Stimulated activated CD4-positive, alpha-beta T cell treated with anti-CD3 and anti-CD28 coated beads, Interleukin-15, amount 100 ng/mL, for 1 hour (primary cell): ENCODE measurements at regions not wholly inside any gene's neighbourhood (a gene's known extent, or its start where the extent isn't known, plus 50 kb on each side); places are given as distances from the start of the nearest gene placed in this dataset.

Source experiments
- DNase-seq, 2 donors: peaks; one replicate each; pipeline ENCODE4 v3.0.0-alpha.2; 2020; ENCODE audit warnings: low read depth in 1 of 2, low spot score in 1 of 2

DNA sequence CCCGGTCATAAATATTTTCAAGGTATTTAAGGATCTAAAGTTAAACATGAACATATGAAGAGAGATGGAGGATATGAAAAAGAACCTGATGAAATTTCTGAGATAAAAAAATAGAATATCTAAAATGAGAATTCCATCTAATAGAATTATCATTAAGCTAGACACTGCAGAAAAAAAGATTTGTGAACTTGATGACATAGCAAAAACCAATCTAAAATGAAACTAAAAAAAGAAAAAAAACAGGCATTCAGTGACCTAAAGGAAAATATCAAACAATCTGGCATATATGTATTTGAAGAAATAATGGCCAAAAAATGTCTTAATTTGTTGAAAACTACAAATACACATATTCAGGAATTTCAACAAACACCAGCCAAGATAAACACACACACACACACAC is 81.6 kb upstream of the ZC3H12C start:
- no peak for DNase-seq

DNA sequence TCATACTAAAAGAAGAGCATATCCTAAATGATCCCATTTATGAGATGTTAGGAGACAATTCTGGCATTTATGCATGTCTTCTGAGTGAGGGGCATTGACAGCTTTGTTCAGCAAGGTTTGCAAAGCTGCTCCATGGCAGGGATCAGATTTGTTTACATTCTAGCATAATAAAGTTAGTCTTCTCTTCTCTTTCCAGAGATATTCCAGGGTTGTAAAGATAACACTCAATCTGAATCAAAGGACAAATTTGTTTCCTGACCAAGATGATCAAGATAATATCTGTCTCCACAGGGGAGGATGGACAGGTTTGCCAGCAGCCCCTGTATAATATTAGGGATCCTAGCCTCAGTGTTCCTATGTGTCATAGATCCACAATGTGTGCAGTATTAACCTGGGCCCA is 77.5 kb upstream of the ZC3H12C start:
- no peak for DNase-seq

DNA sequence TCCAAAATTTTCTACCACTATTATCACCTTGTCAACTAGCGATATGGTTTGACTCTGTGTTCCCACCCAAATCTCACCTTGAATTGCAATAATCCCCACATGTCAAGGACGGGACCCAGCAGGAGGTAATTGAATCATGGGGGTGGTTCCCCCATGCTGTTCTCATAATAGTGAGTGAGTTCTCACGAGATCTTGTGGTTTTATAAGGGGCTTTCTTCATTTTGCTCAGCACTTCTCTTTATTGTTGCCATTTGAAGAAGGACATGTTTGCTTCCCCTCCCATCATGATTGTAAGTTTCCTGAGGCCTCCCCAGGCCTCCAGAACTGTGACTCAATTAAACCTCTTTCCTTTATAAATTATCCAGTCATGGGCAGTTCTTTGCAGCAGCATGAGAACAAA is 73.5 kb upstream of the ZC3H12C start:
- no peak for DNase-seq

DNA sequence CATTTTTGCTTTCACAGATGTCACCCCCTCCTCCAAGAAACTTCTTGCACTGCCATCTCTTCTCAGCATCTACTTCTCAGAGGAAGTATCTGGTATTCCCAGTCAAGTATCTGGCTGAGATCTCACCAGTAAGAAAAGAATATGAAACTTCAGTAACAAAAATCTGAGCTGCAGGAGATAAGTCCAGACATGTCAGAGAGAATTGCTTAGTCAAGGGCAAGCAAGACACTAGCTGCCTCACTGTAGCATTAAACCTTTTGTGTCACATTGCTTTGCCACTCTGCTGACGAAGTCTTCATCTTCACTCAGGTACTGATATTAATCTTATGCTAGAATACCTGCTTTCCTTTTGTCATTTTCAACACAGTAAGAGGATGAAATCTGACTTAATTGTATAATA is 70.6 kb upstream of the ZC3H12C start:
- DNase-seq = no peak

DNA sequence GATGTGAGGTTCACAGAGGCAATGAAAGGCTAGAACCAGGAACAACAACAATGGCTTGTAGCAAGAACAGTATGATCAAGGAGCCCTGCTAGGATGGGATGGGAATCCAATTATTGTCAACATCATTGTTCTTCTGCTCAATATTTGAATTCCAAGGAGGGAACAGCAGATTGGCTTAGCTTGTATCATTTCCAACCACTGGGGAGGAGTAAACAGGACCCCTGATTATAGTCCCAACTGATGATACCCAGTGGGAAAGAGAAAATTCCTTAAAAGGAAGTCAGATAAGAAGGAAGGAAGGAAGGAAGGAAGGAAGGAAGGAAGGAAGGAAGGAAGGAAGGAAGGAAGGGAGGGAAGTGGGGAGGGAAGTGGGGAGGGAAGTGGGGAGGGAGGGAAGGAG is 69.5 kb upstream of the ZC3H12C start:
- DNase-seq = no peak

DNA sequence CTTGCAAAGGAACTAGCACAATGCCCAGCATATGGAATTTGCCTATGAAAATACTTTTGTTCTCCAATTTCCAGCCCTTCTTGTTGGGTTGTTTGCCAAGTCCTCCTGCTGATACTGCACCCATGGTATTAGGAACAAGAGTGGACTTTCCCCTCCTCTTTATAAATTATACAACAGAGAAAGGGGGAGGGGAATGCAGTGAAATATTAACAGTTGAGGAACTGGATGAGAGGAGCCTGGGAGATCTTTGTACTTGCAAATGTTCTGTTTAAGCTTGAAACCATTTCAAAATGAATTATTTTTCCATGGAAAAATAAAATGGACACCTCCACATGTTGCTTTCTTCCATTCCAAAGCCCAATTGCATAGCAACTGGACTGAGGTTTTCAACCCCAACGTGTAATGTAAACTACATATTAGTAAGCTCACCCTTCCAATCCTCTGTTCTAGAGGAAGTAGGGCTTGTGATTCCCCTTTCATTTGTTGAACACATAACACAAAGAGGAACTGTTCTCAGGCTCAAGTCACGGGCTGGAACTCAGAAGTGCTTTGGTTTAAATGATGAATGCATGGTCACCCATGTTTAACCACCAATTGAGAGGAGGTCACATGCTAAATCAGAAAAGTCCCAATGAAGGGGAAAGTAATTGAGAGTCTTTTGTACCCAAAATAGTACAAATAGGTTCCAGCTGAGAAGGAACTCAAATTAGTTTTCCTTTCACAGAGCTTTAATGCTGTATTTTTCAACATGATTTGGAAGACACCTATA is 66.2 kb upstream of the ZC3H12C start:
- no peak for DNase-seq

DNA sequence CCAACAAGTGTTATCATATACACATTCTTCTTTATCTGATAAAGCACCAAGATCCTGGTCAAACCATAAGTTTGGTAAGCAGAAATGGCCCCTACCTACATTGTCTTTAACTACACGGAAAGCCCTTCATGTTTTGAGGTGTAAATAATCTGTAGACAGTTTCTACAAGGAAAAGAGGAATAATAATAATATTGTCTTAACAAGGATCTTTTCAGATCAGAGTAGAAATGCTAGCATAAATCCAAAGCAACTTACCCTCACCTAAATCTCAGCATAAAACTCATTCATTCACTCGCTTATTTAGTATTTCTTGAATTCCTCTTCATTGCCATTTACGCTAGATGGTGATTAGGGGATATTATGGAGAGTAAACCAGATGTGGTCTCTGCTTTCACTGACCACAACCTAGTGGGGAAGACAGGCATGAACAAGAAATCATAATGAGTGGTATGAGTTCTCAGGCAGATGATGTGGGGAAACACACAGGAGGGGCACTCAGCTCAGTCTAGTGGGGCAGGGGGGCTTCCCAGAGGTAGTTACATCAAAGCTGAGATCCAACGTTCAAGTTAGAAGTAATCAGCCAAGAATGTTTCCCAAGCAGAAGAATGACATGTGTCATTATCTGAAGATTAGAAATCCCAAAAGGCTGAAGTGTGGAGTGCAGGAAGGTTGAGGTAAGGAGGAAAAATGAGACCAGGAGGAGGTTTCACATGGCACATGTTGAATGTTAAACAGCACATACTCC is 65.4 kb upstream of the ZC3H12C start:
- no peak for DNase-seq

DNA sequence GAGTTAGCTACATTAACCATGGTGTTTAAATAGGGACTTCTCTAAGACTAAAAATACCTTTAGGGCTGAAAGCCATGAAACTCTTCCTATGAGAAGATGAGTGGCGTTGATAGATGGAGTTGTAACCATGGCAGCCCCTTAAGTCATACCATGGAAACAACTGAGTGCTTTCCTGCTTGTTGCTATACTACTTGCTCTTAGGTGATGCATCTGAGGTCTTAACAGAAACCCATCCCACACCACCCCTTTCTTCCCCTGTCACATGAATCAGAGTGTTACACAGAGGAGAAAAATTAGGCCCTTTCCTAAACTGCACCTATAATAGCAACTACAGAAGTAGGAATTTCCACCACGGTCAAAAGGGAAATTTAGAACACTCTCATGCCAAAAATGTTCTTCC is 64.3 kb upstream of the ZC3H12C start:
- no peak for DNase-seq

DNA sequence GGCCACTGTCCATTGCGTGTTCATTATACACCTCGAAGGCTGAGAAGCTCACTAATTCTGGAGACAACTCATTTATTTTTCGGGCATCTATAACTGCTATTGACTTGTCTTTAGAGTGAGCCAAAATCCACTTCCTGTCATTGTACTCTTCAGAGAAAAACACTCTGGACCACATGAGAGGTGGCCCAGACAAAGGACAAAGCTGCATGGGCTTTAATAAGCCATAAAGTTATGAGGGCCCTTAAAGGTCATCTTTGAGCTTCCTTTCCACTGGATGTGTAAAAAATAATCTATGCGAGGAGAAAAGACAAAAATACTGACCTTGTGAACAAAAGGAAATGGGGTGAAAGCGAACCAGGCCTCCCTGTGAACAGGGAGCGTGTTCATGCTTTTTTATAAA is 63.5 kb upstream of the ZC3H12C start:
- DNase-seq = no peak

DNA sequence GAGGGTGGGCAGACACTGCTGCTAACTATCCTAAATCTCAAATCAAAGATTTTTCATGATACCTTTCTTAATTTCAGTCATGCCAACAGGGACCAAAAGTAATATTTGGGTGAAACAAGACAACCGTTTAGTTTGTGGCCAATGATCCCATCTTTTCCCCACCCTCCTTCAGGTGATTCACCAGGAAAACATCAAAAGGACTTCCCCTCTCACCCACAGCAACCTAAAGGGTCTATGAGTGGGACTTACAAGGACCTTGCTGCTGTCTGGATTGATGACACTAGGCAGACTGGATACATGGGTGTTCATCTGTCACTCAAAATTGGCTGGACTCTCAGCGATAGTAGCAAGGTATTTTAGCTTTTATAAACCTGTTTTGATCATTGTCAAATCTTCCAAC is 62.0 kb upstream of the ZC3H12C start:
- DNase-seq = no peak

DNA sequence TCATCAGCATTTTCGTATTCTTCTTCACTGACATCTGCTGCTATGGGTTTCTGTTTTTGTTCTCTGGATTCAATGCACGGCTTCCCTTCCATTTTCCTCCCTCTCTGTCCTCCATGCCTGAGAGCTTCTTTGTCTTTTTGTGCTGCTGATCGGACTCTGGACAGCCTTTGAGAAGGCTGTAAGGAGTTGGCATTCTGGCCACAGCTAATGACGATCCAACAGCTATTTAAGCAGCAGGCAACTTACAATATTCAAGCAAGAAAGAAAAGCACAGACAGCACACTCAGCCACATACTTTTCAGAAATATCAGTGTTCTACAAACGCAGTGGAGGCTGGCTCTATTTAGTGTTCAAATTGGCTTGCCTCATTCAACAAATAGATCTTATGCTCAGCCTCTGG is 60.9 kb upstream of the ZC3H12C start:
- DNase-seq = no peak

DNA sequence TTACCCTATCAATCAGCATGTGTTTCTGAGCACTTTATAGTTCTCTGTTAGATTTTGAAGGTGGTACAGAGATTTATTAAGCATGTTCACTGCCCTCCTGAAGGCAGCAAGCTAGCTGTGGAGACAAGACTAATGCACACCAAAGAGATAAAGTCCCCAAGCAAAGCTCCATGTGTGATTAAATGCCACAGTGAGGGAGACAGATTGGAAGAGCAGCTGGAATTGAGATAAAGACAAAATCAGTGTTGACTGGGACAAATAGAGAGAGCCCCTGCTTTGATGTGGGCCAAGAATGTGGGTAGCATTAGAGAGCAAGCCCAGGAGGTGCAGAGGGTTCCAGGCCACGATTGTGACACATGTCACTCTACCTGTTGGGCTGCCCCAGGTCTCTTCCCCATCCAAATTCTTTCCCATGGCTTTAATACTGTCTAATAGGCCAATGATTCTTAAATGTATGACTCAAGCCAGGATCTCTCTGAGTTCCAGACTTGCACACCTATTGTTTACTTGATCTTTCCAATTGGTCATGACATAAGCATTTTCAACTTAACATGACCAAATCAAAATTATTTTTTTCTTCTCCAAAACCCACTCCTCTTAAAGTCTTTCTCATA is 60.1 kb upstream of the ZC3H12C start:
- DNase-seq = no peak

DNA sequence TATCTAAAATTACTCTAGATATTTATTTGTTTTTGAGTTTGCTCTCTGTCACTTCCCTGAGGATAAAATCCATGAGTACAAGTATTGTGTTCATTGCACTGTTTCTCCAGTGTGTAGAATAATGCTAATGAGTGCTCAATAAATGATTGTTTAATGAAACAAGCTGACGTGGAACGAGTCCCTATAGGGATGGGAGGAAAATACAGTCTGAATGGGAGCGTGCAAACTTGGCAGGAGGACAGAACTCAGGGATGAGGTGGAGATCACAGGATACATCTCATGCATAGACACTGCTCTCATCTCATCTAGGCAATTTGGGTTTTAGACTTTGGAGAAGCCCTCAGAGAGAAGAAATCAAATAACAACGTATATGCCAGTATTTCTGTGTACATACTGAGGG is 58.4 kb upstream of the ZC3H12C start:
- DNase-seq = no peak

DNA sequence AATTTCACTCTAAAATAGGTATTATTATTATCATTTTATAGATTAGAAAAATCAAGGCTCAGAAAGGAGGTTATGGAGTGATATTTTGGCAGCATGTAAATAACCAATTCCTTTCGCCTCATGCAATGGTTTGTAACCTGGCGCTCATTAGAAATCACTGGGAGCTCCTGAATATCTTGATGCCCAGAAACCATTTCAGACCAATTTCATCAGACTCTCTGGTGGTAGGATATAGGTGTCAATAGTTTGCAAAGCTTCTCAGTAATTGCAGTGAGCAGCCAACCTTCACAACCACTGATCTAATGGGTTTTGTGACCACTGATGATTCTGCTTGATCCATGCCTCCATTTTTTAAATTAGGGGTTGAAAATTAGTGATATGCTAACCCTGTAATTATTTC is 57.8 kb upstream of the ZC3H12C start:
- DNase-seq = no peak

DNA sequence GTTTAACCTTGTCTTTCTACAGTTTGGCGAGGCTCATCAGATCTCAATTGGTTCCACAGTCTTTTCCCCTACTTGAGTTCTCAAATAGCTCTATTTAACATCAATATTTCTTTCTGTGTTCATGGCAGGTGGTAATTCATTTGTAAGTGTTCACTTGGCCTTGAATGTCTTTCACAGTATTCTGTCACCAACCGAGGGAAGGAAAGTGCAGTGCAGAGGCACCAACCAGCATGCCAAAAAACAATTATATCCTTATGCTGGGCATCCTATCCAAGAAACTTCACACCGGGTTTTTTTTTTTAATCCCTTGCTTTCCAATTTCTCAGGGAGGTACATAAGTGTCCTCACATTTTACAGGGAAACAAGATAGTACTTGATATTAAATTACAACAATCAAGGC is 55.0 kb upstream of the ZC3H12C start:
- no peak for DNase-seq
